Astrocyte (in vitro differentiated cells and primary cell): ENCODE measurements at regions not wholly inside any gene's neighbourhood (a gene's known extent, or its start where the extent isn't known, plus 50 kb on each side); places are given as distances from the start of the nearest gene placed in this dataset.

Experiments
- DNase-seq: peaks from one replicate; pipeline ENCODE4 v3.0.0-alpha.2; 2010; ENCODE audit warnings: low read depth
- FAIRE-seq: peaks from 2 replicates; lab custom pipeline; 2011; peaks lifted over from hg19 to GRCh38; lab: Jason Lieb, UNC
- H2AFZ ChIP-seq: 2 replicates; pipeline ENCODE4 v1.6.0; 2012; ENCODE audit warnings: low read depth, low read length, inconsistent platforms
- H3K27ac ChIP-seq: 2 replicates; pipeline ENCODE4 v1.5.1; 2011; ENCODE audit warnings: low read depth, low read length, inconsistent platforms
- H3K27me3 ChIP-seq: 2 replicates; pipeline ENCODE4 v1.6.0; 2011; ENCODE audit warnings: low read length, inconsistent platforms; ENCODE audit not compliant: insufficient read depth
- H3K36me3 ChIP-seq: 2 replicates; pipeline ENCODE4 v1.5.1; 2011; ENCODE audit warnings: low read length, inconsistent platforms; ENCODE audit not compliant: insufficient read depth
- H3K4me1 ChIP-seq: 2 replicates; pipeline ENCODE4 v1.5.1; 2011; ENCODE audit warnings: low read length, inconsistent platforms; ENCODE audit not compliant: insufficient read depth
- H3K4me2 ChIP-seq: 2 replicates; pipeline ENCODE4 v1.6.0; 2012; ENCODE audit warnings: low read length, inconsistent platforms
- H3K4me3 ChIP-seq: 2 replicates; pipeline ENCODE4 v1.5.1; 2011; ENCODE audit warnings: low read depth, mild to moderate bottlenecking, low read length, inconsistent platforms; ENCODE audit not compliant: insufficient read depth
- H3K79me2 ChIP-seq: 2 replicates; pipeline ENCODE4 v1.6.0; 2012; ENCODE audit warnings: mild to moderate bottlenecking, low read length, inconsistent platforms; ENCODE audit not compliant: insufficient read depth
- H3K9ac ChIP-seq: 2 replicates; pipeline ENCODE4 v1.6.0; 2012; ENCODE audit warnings: mild to moderate bottlenecking, low read length, inconsistent platforms
- H3K9me3 ChIP-seq: 2 replicates; pipeline ENCODE4 v1.5.1; 2012; ENCODE audit warnings: low read depth, mild to moderate bottlenecking, low read length, inconsistent platforms; ENCODE audit not compliant: insufficient read depth
- H4K20me1 ChIP-seq: 2 replicates; pipeline ENCODE4 v1.6.0; 2012; ENCODE audit warnings: low read length, inconsistent platforms; ENCODE audit not compliant: insufficient read depth
- H3K27ac Mint-ChIP-seq: one replicate; pipeline ENCODE4 v1.8.0; 2021; ENCODE audit warnings: mild to moderate bottlenecking, mixed read lengths; ENCODE audit not compliant: unreplicated experiment
- H3K27me3 Mint-ChIP-seq: one replicate; pipeline ENCODE4 v1.8.0; 2021; ENCODE audit warnings: low read depth, mixed read lengths; ENCODE audit not compliant: unreplicated experiment
- H3K36me3 Mint-ChIP-seq: one replicate; pipeline ENCODE4 v1.8.0; 2021; ENCODE audit warnings: low read depth, mixed read lengths; ENCODE audit not compliant: unreplicated experiment
- H3K4me1 Mint-ChIP-seq: one replicate; pipeline ENCODE4 v1.8.0; 2021; ENCODE audit warnings: low read depth, mixed read lengths; ENCODE audit not compliant: unreplicated experiment
- H3K4me3 Mint-ChIP-seq: one replicate; pipeline ENCODE4 v1.8.0; 2021; ENCODE audit warnings: mild to moderate bottlenecking, moderate library complexity, mixed read lengths; ENCODE audit not compliant: unreplicated experiment
- H3K9me3 Mint-ChIP-seq: one replicate; pipeline ENCODE4 v1.8.0; 2021; ENCODE audit warnings: mild to moderate bottlenecking, mixed read lengths; ENCODE audit not compliant: unreplicated experiment
- CTCF ChIP-seq: IDR thresholded peaks from 2 replicates; pipeline ENCODE4 v1.5.1; 2011; ENCODE audit warnings: low read depth, mild to moderate bottlenecking, inconsistent platforms, low read length, moderate library complexity; ENCODE audit not compliant: insufficient read depth
- EZH2 ChIP-seq: IDR thresholded peaks from 2 replicates; pipeline ENCODE4 v1.6.1; 2012; ENCODE audit warnings: mild to moderate bottlenecking, low read length, inconsistent platforms; ENCODE audit not compliant: insufficient read depth

- Histone ChIP-seq H3K4me1 (no peaks in the 10 kb centered on the region), H3K4me2 (no peak overlapping the region), H3K4me3 (no peak overlapping the region), H3K79me2 (no peaks in the 10 kb centered on the region), H3K9me3 (peaks cover 8% of the 10 kb centered on the region), H3K36me3 (no peaks in the 10 kb centered on the region), H3K9ac (no peak overlapping the region), H3K27ac (no peak overlapping the region), H4K20me1 (no peaks in the 10 kb centered on the region), H2AFZ (no peak overlapping the region), H3K27me3 (no peaks in the 10 kb centered on the region)
- Mint-ChIP-seq H3K27me3 (no peaks in the 10 kb centered on the region), H3K4me3 (no peak overlapping the region), H3K27ac (peak overlapping the region; percentile 38), H3K9me3 (peaks cover 17% of the 10 kb centered on the region), H3K4me1 (no peaks in the 10 kb centered on the region), H3K36me3 (no peaks in the 10 kb centered on the region)
- no peak for DNase-seq
- FAIRE-seq: no peak
- TF ChIP-seq EZH2 (no peak), CTCF (no peak)
Measured at GRCh38 chr2:3914241-3914640, 210.9 kb downstream of the DCDC2C start.

- no peaks in the 10 kb centered on the region for H3K4me1 ChIP-seq
Measured at GRCh38 chr2:3927031-3927430, 223.7 kb downstream of the DCDC2C start.

More at GRCh38 chr2:3927031-3927430, 223.7 kb downstream of the DCDC2C start:
- Mint-ChIP-seq H3K27me3 (no peaks in the 10 kb centered on the region), H3K4me1 (no peaks in the 10 kb centered on the region), H3K36me3 (no peaks in the 10 kb centered on the region), H3K4me3 (no peak overlapping the region), H3K27ac (no peak overlapping the region), H3K9me3 (no peaks in the 10 kb centered on the region)
- Histone ChIP-seq H2AFZ (no peak overlapping the region), H3K4me3 (no peak overlapping the region), H3K27ac (no peak overlapping the region), H3K27me3 (no peaks in the 10 kb centered on the region), H3K9me3 (peaks cover 3% of the 10 kb centered on the region), H4K20me1 (no peaks in the 10 kb centered on the region), H3K79me2 (no peaks in the 10 kb centered on the region), H3K9ac (no peak overlapping the region), H3K36me3 (no peaks in the 10 kb centered on the region), H3K4me2 (no peak overlapping the region)
- DNase-seq: no peak
- FAIRE-seq: no peak
- TF ChIP-seq CTCF (no peak), EZH2 (no peak)
